HEK293 (cell line): ENCODE measurements at regions not wholly inside any gene's neighbourhood (a gene's known extent, or its start where the extent isn't known, plus 50 kb on each side); places are given as distances from the start of the nearest gene placed in this dataset.

Source experiments
- CTCF ChIA-PET: fragments of 350-600 bp; formaldehyde crosslinking; extraction: SDS; loops from one replicate; lab custom pipeline; 2021; ENCODE audit warnings: antibody characterized with exemption; lab: Yijun Ruan, JAX
- POLR2A ChIA-PET: fragments of 300-600 bp; formaldehyde crosslinking; extraction: SDS; loops from one replicate; lab custom pipeline; 2020; ENCODE audit warnings: antibody characterized with exemption, inconsistent platforms; lab: Yijun Ruan, JAX
- H3K27ac ChIP-seq: fragments of 200-500 bp; sonication (Bioruptor generic); 2 replicates; pipeline ENCODE4 v1.5.1; 2014; ENCODE audit warnings: low read depth, low read length, control low read depth, inconsistent platforms; ENCODE audit errors: extremely low read depth
- H3K36me3 ChIP-seq, 2 experiments: fragments of 200-500 bp in 1 of 2; sonication (Bioruptor generic) in 1 of 2; 1 replicate in 1 of 2; 2 replicates in 1 of 2; pipeline ENCODE4 v1.5.1; 2014 to 2017; ENCODE audit warnings: inconsistent platforms in 2 of 2, low read length in 2 of 2; ENCODE audit not compliant: control insufficient read depth in 2 of 2, insufficient read depth in 1 of 2
- H3K4me1 ChIP-seq: fragments of 200-500 bp; sonication (Bioruptor generic); 2 replicates; pipeline ENCODE4 v1.5.1; 2014; ENCODE audit warnings: mild to moderate bottlenecking, low read length, inconsistent platforms; ENCODE audit not compliant: control insufficient read depth, insufficient read depth
- H3K4me3 ChIP-seq: 2 replicates; pipeline ENCODE4 v1.5.1; 2011; ENCODE audit warnings: low read depth, mild to moderate bottlenecking, control low read depth, low read length, moderate library complexity
- H3K9me3 ChIP-seq: fragments of 200-500 bp; sonication (Bioruptor generic); 2 replicates; pipeline ENCODE4 v1.5.1; 2014; ENCODE audit warnings: low read depth, low read length, inconsistent platforms; ENCODE audit not compliant: control insufficient read depth, insufficient read depth
- BCL11A ChIP-seq: fragments of 450-650 bp; formaldehyde crosslinking; IDR thresholded peaks from 2 replicates; pipeline ENCODE4 v1.5.1; 2016; ENCODE audit warnings: low read depth, missing biosample characterization, missing genetic modification characterization
- KLF8 ChIP-seq: fragments of 450-650 bp; formaldehyde crosslinking; IDR thresholded peaks from 2 replicates; pipeline ENCODE4 v1.5.1; 2016; ENCODE audit warnings: missing biosample characterization, missing genetic modification characterization
- REPIN1 ChIP-seq: fragments of 450-650 bp; formaldehyde crosslinking; IDR thresholded peaks from 2 replicates; pipeline ENCODE4 v1.5.1; 2017; ENCODE audit warnings: missing biosample characterization, missing genetic modification characterization, low read depth
- SCRT2 ChIP-seq: fragments of 450-650 bp; formaldehyde crosslinking; IDR thresholded peaks from 2 replicates; pipeline ENCODE4 v1.5.1; 2016; ENCODE audit warnings: missing biosample characterization, missing genetic modification characterization
- SP2 ChIP-seq: fragments of 450-650 bp; formaldehyde crosslinking; IDR thresholded peaks from 2 replicates; pipeline ENCODE4 v1.5.1; 2016; ENCODE audit warnings: missing biosample characterization, missing genetic modification characterization
- TCF7L2 ChIP-seq: IDR thresholded peaks from 2 replicates; pipeline ENCODE4 v1.6.1; 2011; ENCODE audit warnings: low read depth, mild to moderate bottlenecking, inconsistent platforms, low read length, moderate library complexity, borderline replicate concordance
- TRIM28 ChIP-seq: IDR thresholded peaks from 2 replicates; pipeline ENCODE4 v1.6.1; 2011; ENCODE audit warnings: low read length, control low read depth, borderline replicate concordance
- ZBTB26 ChIP-seq: fragments of 450-650 bp; formaldehyde crosslinking; optimal IDR thresholded peaks from 2 replicates; pipeline ENCODE3; 2016; ENCODE audit warnings: missing biosample characterization, mild to moderate bottlenecking, missing genetic modification characterization
- ZBTB48 ChIP-seq: fragments of 450-650 bp; formaldehyde crosslinking; IDR thresholded peaks from 2 replicates; pipeline ENCODE4 v1.5.1; 2016; ENCODE audit warnings: missing biosample characterization, missing genetic modification characterization
- ZIC2 ChIP-seq: fragments of 450-650 bp; formaldehyde crosslinking; IDR thresholded peaks from 2 replicates; pipeline ENCODE4 v1.5.1; 2016; ENCODE audit warnings: missing biosample characterization, missing genetic modification characterization
- ZNF140 ChIP-seq: fragments of 450-650 bp; formaldehyde crosslinking; IDR thresholded peaks from 2 replicates; pipeline ENCODE4 v1.5.1; 2016; ENCODE audit warnings: missing biosample characterization, missing genetic modification characterization
- ZNF19 ChIP-seq: fragments of 450-650 bp; formaldehyde crosslinking; IDR thresholded peaks from 2 replicates; pipeline ENCODE4; 2016; ENCODE audit warnings: missing biosample characterization, missing genetic modification characterization, low read depth
- ZNF239 ChIP-seq: fragments of 450-650 bp; formaldehyde crosslinking; IDR thresholded peaks from 2 replicates; pipeline ENCODE4 v1.5.1; 2016; ENCODE audit warnings: missing biosample characterization, missing genetic modification characterization
- ZNF248 ChIP-seq: fragments of 450-650 bp; formaldehyde crosslinking; IDR thresholded peaks from 2 replicates; pipeline ENCODE4 v1.5.1; 2017; ENCODE audit warnings: missing biosample characterization, missing genetic modification characterization
- ZNF354C ChIP-seq: fragments of 450-650 bp; formaldehyde crosslinking; IDR thresholded peaks from 2 replicates; pipeline ENCODE4 v1.5.1; 2016; ENCODE audit warnings: missing biosample characterization, missing genetic modification characterization, low read depth, borderline replicate concordance
- ZNF362 ChIP-seq: fragments of 450-650 bp; formaldehyde crosslinking; IDR thresholded peaks from 2 replicates; pipeline ENCODE4 v1.5.1; 2016; ENCODE audit warnings: missing biosample characterization, missing genetic modification characterization
- ZNF404 ChIP-seq: fragments of 450-650 bp; formaldehyde crosslinking; IDR thresholded peaks from 2 replicates; pipeline ENCODE4 v1.5.1; 2017; ENCODE audit warnings: missing biosample characterization, missing genetic modification characterization
- ZNF513 ChIP-seq: fragments of 450-650 bp; IDR thresholded peaks from 2 replicates; pipeline ENCODE4 v1.5.1; 2018; ENCODE audit warnings: missing biosample characterization, missing genetic modification characterization
- ZNF600 ChIP-seq: fragments of 450-650 bp; formaldehyde crosslinking; IDR thresholded peaks from 2 replicates; pipeline ENCODE4 v1.5.1; 2016; ENCODE audit warnings: missing biosample characterization, missing genetic modification characterization
- ZNF610 ChIP-seq: fragments of 450-650 bp; formaldehyde crosslinking; IDR thresholded peaks from 2 replicates; pipeline ENCODE4 v1.5.1; 2016; ENCODE audit warnings: missing biosample characterization, missing genetic modification characterization, borderline replicate concordance
- ZNF658 ChIP-seq: fragments of 450-650 bp; formaldehyde crosslinking; IDR thresholded peaks from 2 replicates; pipeline ENCODE4; 2016; ENCODE audit warnings: missing biosample characterization, missing genetic modification characterization
- ZNF785 ChIP-seq: fragments of 450-650 bp; formaldehyde crosslinking; IDR thresholded peaks from 2 replicates; pipeline ENCODE4 v1.5.1; 2016; ENCODE audit warnings: missing biosample characterization, missing genetic modification characterization

- H3K27ac ChIP-seq, result no peak overlapping the region
- CTCF ChIA-PET, result interaction anchor here (0.6 kb wide), 1 partner anchor 39 kb away, joined by 3 read pairs; no protein-coding TSS in a partner anchor
- no peak overlapping the region for H3K4me3 ChIP-seq
- H3K36me3 ChIP-seq, result no peaks in the 10 kb centered on the region
- TF ChIP-seq ZNF404 (no peak), ZNF513 (tag by site-specific recombination) (no peak), ZNF658 (tag by site-specific recombination) (no peak), REPIN1 (tag by site-specific recombination) (no peak), ZNF362 (no peak), ZNF248 (tag by site-specific recombination) (no peak), ZBTB48 (tag by site-specific recombination) (no peak), ZNF354C (tag by site-specific recombination) (no peak), ZNF610 (no peak), ZNF785 (tag by site-specific recombination) (no peak), ZNF239 (tag by site-specific recombination) (no peak), ZBTB26 (tag by site-specific recombination) (no peak), SCRT2 (tag by site-specific recombination) (no peak), ZNF600 (no peak), ZNF140 (no peak), BCL11A (tag by site-specific recombination) (no peak), ZNF19 (tag by site-specific recombination) (no peak), KLF8 (tag by site-specific recombination) (no peak)
- TF ChIP-seq, all 188 proteins: peak for 0
- Histone ChIP-seq H3K9me3 (no peaks in the 10 kb centered on the region), H3K4me1 (no peaks in the 10 kb centered on the region)
- POLR2A ChIA-PET, result no interaction called here
Measured at GRCh38 chr18:2480536-2480935, 90.8 kb downstream of the METTL4 start.

- TF ChIP-seq SP2 (tag by site-specific recombination), result no peak
- no peak for TF ChIP-seq ZIC2 (tag by site-specific recombination)
- TF ChIP-seq, all 188 proteins: peak for 0
- POLR2A ChIA-PET, result no interaction called here
- no peaks in the 10 kb centered on the region for H3K36me3 ChIP-seq
- CTCF ChIA-PET, result no interaction called here
- no peaks in the 10 kb centered on the region for H3K4me1 ChIP-seq
- no peak overlapping the region for H3K4me3 ChIP-seq
- no peak overlapping the region for H3K27ac ChIP-seq
- no peaks in the 10 kb centered on the region for H3K9me3 ChIP-seq
Measured at GRCh38 chr18:2482706-2483475, 88.4 kb downstream of the METTL4 start.

GRCh38 chr18:2485983-2486382, 85.3 kb downstream of the METTL4 start:
- Histone ChIP-seq H3K4me1 (no peaks in the 10 kb centered on the region), H3K27ac (no peak overlapping the region), H3K36me3 (no peaks in the 10 kb centered on the region), H3K4me3 (no peak overlapping the region), H3K9me3 (no peaks in the 10 kb centered on the region)
- ChIA-PET POLR2A (no interaction called here), CTCF (no interaction called here)
- no peak for TF ChIP-seq TCF7L2
- no peak for TF ChIP-seq TRIM28
